Activated T-helper 2 cell treated with anti-CD3 and anti-CD28 coated beads, Interferon-gamma antibody, Interleukin-2, Interleukin-4, amounts not matched to agents 10 μg/mL and 5 μg/mL and 100 μg/mL, durations not matched to agents 14 hours and 24 hours and 36 hours (primary cell): ENCODE measurements at regions not wholly inside any gene's neighbourhood (a gene's known extent, or its start where the extent isn't known, plus 50 kb on each side); places are given as distances from the start of the nearest gene placed in this dataset.
"Not testable (repeated sequence)": the region's sequence is repeated elsewhere in the genome, so short reads cannot be mapped to it uniquely, and the experiment has no call there.

Experiments used
- DNase-seq: peaks from one replicate; pipeline ENCODE4 v3.0.0; 2021; ENCODE audit warnings: low spot score
- H3K27ac Mint-ChIP-seq: one replicate; pipeline ENCODE4 v1.8.0; 2021; ENCODE audit warnings: mixed read lengths
- H3K27me3 Mint-ChIP-seq: one replicate; pipeline ENCODE4 v1.8.0; 2021; ENCODE audit warnings: low read depth, mixed read lengths
- H3K36me3 Mint-ChIP-seq: one replicate; pipeline ENCODE4 v1.8.0; 2021; ENCODE audit warnings: low read depth, mixed read lengths
- H3K4me1 Mint-ChIP-seq: one replicate; pipeline ENCODE4 v1.8.0; 2021; ENCODE audit warnings: low read depth, mixed read lengths
- H3K4me3 Mint-ChIP-seq: one replicate; pipeline ENCODE4 v1.8.0; 2021; ENCODE audit warnings: low read depth, mild to moderate bottlenecking, moderate library complexity, mixed read lengths
- H3K9me3 Mint-ChIP-seq: one replicate; pipeline ENCODE4 v1.8.0; 2021; ENCODE audit warnings: mixed read lengths
- intact Hi-C: fragments of 100-400 bp; cut with micrococcal nuclease; formaldehyde crosslinking; loops from one replicate; pipeline ENCODE4 v1.15.1; 2023

GRCh38 chr15:25596644-25597562, 158.1 kb upstream of the UBE3A start:
- Mint-ChIP-seq H3K4me3 (no peak overlapping the region), H3K4me1 (no peaks in the 10 kb centered on the region), H3K27ac (no peak overlapping the region), H3K27me3 (no peaks in the 10 kb centered on the region), H3K9me3 (peaks cover 3% of the 10 kb centered on the region), H3K36me3 (no peaks in the 10 kb centered on the region)
- no peak for DNase-seq
- intact Hi-C loops: no loop called here

- Mint-ChIP-seq H3K27ac (no peak overlapping the region), H3K4me3 (no peak overlapping the region), H3K36me3 (no peaks in the 10 kb centered on the region), H3K27me3 (no peaks in the 10 kb centered on the region), H3K9me3 (peaks cover 8% of the 10 kb centered on the region), H3K4me1 (no peaks in the 10 kb centered on the region)
- intact Hi-C loops: no loop called here
- no peak for DNase-seq
Observed at GRCh38 chr15:25587616-25588340, 149.0 kb upstream of the UBE3A start.

DNA sequence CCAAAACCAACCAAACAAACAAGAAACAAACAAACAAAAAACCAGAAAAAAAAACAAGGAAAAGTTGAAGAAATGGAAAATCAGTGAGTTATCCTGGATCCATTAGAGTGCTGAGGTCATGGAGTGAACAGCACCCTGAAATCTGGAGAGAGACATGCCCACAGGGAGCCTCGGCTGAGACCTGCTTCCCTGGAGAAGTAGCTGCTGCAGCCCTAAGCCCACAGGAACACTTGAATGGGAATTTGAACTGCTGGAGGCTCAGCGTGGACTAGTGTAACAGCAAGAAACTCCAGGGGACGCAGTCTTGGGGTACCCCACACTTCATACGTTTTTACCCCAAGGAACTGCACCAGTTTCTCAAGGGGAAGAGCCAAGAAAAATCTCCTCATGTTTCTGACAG, 144.1 kb upstream of the UBE3A start:
- Mint-ChIP-seq H3K27me3 (no peaks in the 10 kb centered on the region), H3K27ac (no peak overlapping the region), H3K9me3 (peaks cover 4% of the 10 kb centered on the region), H3K36me3 (no peaks in the 10 kb centered on the region), H3K4me1 (no peaks in the 10 kb centered on the region), H3K4me3 (no peak overlapping the region)
- no peak for DNase-seq
- intact Hi-C loops: no loop called here

DNA sequence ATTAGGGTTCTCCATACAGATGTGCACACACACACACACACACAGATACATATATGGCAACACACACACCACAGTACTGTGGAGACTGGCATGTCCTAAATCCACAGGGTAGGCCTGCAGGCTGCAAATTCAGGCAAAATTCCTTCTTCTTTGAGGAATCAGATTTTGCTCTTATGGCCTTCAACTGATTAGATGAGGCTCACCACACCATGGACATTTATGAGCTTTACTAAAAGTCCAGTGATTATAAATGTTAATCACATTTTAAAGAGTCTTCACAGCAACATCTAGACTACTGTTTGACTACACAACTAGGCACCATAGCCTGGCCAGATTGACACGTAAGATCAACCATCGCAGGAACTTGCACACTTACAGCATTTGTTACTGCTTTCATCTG, 140.3 kb upstream of the UBE3A start:
- H3K27ac Mint-ChIP-seq: no peak overlapping the region
- H3K4me3 Mint-ChIP-seq: no peak overlapping the region
- no peaks in the 10 kb centered on the region for H3K36me3 Mint-ChIP-seq
- H3K9me3 Mint-ChIP-seq: no peaks in the 10 kb centered on the region
- intact Hi-C loops: no loop called here
- no peak for DNase-seq
- no peaks in the 10 kb centered on the region for H3K4me1 Mint-ChIP-seq
- H3K27me3 Mint-ChIP-seq: no peaks in the 10 kb centered on the region

GRCh38 chr15:25572191-25572590, 133.4 kb upstream of the UBE3A start:
- no peaks in the 10 kb centered on the region for H3K36me3 Mint-ChIP-seq
- no peak for DNase-seq
- H3K4me3 Mint-ChIP-seq: no peak overlapping the region
- H3K4me1 Mint-ChIP-seq: no peaks in the 10 kb centered on the region
- H3K9me3 Mint-ChIP-seq: no peaks in the 10 kb centered on the region
- intact Hi-C loops: no loop called here
- H3K27ac Mint-ChIP-seq: no peak overlapping the region
- H3K27me3 Mint-ChIP-seq: no peaks in the 10 kb centered on the region

DNA sequence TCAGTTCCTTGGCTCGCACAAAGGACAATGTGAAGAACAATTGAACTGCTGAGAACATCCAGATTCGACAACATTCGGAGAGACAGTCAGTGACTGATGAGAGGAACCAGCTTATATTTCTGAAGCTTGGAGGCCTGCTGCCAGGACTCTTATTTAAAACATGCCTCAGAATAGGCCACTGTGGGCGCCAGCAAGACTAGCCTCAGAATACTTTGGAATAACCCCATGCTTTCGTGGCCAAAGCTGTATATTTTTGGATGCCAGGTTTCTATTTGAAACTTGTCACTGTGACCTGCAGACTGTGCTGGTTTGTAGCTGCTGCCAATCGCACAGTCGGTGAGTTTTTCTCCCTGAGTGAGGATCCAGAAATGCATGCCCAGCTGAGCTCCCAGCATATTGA, 129.9 kb upstream of the UBE3A start:
- no peak overlapping the region for H3K4me3 Mint-ChIP-seq
- no peaks in the 10 kb centered on the region for H3K4me1 Mint-ChIP-seq
- DNase-seq: no peak
- no peaks in the 10 kb centered on the region for H3K36me3 Mint-ChIP-seq
- H3K27me3 Mint-ChIP-seq: no peaks in the 10 kb centered on the region
- no peaks in the 10 kb centered on the region for H3K9me3 Mint-ChIP-seq
- intact Hi-C loops: no loop called here
- H3K27ac Mint-ChIP-seq: no peak overlapping the region

DNA sequence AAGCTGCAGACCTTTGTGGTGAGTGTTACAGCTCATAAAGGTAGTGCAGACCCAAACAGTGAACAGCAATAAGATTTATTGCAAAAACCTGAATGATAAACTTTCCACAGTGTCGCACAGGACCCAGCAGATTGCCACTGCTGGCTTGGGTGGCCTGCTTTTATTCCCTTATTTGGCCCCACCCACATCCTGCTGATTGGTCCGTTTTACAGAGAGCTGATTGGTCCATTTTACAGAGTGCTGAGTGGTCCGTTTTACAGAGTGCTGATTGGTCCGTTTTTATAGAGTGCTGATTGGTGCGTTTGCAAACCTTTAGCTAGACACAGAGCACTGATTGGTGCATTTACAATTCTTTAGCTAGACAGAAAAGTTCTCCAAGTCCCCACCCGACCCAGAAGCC, 127.7 kb upstream of the UBE3A start:
- H3K4me3 Mint-ChIP-seq, H3K4me1 Mint-ChIP-seq, DNase-seq, H3K9me3 Mint-ChIP-seq, intact Hi-C loops, H3K36me3 Mint-ChIP-seq, H3K27ac Mint-ChIP-seq, H3K27me3 Mint-ChIP-seq: not testable (repeated sequence)

DNA sequence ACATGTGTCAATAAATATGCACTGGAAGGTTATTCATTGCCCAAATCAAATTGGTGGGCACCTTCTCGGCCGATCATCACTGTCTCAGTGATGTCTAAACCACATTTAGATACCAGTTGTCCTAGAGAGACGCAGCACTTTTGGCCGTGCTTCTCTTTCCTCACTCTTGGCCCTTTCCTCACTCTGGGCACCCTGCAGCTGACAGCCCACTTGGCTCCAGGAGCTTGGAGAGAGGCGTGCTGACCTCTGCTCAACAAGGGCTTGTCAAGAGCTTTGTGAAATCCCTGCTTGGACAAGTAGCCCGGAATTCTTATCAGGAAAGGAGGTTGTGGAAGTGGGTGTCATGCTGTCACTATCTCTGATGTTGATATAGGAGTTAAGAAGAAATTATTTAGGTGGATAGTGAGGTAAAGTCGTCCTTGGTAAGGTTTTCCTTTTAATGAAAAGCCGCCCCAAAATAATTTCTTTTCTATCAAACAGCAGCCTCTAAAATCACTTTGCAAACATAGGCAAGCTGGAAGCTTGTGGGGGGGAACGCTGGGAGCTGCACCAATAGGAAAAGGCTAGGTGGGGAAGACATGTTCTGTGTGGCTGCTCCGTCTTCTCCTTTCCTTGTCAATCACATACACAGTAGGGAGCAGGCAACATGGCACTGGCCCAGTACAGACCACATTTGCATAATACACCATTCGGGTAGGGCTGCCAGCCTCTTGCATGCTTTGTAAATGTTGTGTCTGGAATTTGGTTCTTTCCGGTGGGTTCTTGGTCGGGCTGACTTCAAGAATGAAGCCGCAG, 126.8 kb upstream of the UBE3A start:
- Mint-ChIP-seq H3K27ac (no peak overlapping the region), H3K4me1 (no peaks in the 10 kb centered on the region), H3K9me3 (peaks cover 5% of the 10 kb centered on the region), H3K27me3 (no peaks in the 10 kb centered on the region), H3K36me3 (no peaks in the 10 kb centered on the region), H3K4me3 (no peak overlapping the region)
- intact Hi-C loops: no loop called here
- no peak for DNase-seq

- H3K27ac Mint-ChIP-seq: no peak overlapping the region
- no peak overlapping the region for H3K4me3 Mint-ChIP-seq
- peaks cover 5% of the 10 kb centered on the region for H3K9me3 Mint-ChIP-seq
- DNase-seq: no peak
- H3K4me1 Mint-ChIP-seq: no peaks in the 10 kb centered on the region
- H3K27me3 Mint-ChIP-seq: no peaks in the 10 kb centered on the region
- intact Hi-C loops: no loop called here
- no peaks in the 10 kb centered on the region for H3K36me3 Mint-ChIP-seq
Observed at GRCh38 chr15:25563596-25563995, 124.8 kb upstream of the UBE3A start.

DNA sequence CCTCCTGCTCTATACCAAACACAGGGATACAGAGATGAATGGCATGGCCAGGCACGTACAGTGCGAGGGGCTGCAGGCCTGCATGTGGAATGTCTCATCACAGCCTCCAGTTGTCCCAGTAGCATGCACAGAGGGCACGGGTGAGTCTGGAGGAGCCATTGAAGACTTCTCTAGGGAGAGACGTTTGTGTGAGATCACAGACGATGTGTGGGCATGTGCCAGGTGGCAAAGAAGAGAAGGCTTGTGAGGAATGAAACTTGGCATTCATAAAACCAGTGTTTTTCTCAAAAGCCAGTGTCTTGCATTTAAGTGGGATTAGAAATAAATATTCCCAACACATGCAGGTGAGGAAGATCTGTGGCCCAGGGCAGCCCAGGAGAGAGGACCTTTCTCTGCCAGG, 119.1 kb upstream of the UBE3A start:
- H3K4me1 Mint-ChIP-seq: no peaks in the 10 kb centered on the region
- no peaks in the 10 kb centered on the region for H3K36me3 Mint-ChIP-seq
- H3K9me3 Mint-ChIP-seq: peaks cover 2% of the 10 kb centered on the region
- no peak overlapping the region for H3K27ac Mint-ChIP-seq
- intact Hi-C loops: no loop called here
- H3K27me3 Mint-ChIP-seq: no peaks in the 10 kb centered on the region
- H3K4me3 Mint-ChIP-seq: no peak overlapping the region
- no peak for DNase-seq

DNA sequence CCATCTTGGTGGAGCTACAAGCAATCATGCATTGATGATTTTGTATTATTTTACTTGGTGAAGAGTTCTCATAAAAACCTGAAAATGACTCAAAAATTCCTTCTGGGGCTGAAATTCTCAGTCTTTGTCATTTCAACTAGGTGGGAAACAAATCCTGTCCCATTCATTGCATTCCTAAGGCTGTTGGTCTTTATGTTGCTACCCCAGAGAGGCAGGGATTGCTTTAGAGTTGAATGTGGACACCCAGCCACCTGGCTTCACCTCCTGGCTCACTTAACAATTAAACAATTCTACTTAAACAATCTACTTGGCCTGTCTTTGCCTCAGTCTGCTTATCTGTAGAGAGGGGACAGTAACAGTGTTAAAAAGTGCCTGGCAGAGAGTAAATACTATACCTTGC, 117.3 kb upstream of the UBE3A start:
- H3K4me3 Mint-ChIP-seq: no peak overlapping the region
- intact Hi-C loops: no loop called here

DNA sequence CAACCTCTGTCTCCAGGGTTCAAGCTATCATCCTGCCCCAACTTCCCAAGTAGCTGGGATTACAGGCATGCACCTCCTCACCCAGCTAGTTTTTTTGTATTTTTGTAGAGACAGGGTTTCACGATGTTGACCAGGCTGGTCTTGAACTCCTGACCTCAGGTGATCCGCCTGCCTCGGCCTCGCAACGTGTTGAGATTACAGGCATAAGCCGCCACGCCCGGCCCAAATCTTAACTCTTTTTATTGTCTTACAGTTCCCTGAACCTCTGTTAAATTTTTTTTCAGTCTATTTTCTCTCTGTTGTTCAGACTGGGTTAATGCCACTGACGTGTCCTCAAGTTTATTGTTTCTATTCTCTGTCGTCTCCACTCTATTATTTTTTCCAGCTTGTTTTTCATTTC, 115.8 kb upstream of the UBE3A start:
- Mint-ChIP-seq H3K4me3 (no peak overlapping the region), H3K4me1 (no peaks in the 10 kb centered on the region), H3K27me3 (no peaks in the 10 kb centered on the region), H3K27ac (no peak overlapping the region), H3K9me3 (no peaks in the 10 kb centered on the region), H3K36me3 (no peaks in the 10 kb centered on the region)
- DNase-seq: no peak
- intact Hi-C loops: no loop called here

More for the DNA sequence above, 117.3 kb upstream of the UBE3A start:
- Mint-ChIP-seq H3K27me3 (no peaks in the 10 kb centered on the region), H3K36me3 (no peaks in the 10 kb centered on the region), H3K4me1 (no peaks in the 10 kb centered on the region), H3K27ac (no peak overlapping the region), H3K9me3 (no peaks in the 10 kb centered on the region)
- DNase-seq: no peak

DNA sequence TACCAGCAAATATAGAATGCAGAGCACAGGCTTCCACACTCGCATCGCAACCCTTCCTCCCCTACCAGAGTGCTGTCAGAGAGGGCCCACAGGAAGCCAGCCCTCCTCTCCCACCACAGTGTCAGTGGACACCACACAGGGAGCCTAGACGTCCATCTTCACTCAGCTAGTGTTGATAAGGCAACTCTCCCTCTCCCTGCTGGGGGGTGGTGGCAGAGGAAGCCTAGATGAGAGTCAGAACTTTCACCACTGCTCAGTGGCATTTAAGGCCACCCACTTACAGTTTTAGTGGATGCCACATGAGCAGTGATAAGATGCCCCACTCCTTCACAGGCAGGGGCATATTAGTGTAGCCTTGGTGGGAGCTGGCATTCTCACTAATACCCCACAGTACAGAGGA, 109.8 kb upstream of the UBE3A start:
- H3K27me3 Mint-ChIP-seq: no peaks in the 10 kb centered on the region
- H3K27ac Mint-ChIP-seq: no peak overlapping the region
- no peak overlapping the region for H3K4me3 Mint-ChIP-seq
- no peak for DNase-seq
- no peaks in the 10 kb centered on the region for H3K9me3 Mint-ChIP-seq
- intact Hi-C loops: no loop called here
- no peaks in the 10 kb centered on the region for H3K4me1 Mint-ChIP-seq
- no peaks in the 10 kb centered on the region for H3K36me3 Mint-ChIP-seq
